Vagina (tissue), 2 donors: ENCODE measurements at regions not wholly inside any gene's neighbourhood (a gene's known extent, or its start where the extent isn't known, plus 50 kb on each side); places are given as distances from the start of the nearest gene placed in this dataset.
A peak's percentile ranks its signal among the peaks of the same experiment; 100 is the strongest.

Experiments
- DNase-seq, 2 donors: peaks; one replicate each; pipeline ENCODE4 v3.0.0-alpha.2; 2017; ENCODE audit errors: extremely low spot score in 2 of 2
- H3K27ac ChIP-seq: fragments of 200-600 bp; sonication (generic); one replicate; pipeline ENCODE4 v1.5.1; 2019
- H3K27me3 ChIP-seq: fragments of 200-600 bp; sonication (generic); one replicate; pipeline ENCODE4 v1.5.1; 2019
- H3K36me3 ChIP-seq, 2 donors: fragments of 200-600 bp; sonication (generic); one replicate each; pipeline ENCODE4 v1.5.1; 2017 to 2019
- H3K4me1 ChIP-seq: fragments of 200-600 bp; sonication (generic); one replicate; pipeline ENCODE4 v1.5.1; 2019
- H3K4me3 ChIP-seq, 2 donors: fragments of 200-600 bp; sonication (generic); 1 replicate in 1 of 2; 2 replicates in 1 of 2; pipeline ENCODE4 v1.5.1; 2016 to 2019
- H3K9me3 ChIP-seq: fragments of 200-600 bp; sonication (generic); one replicate; pipeline ENCODE4 v1.5.1; 2019
- CTCF ChIP-seq, 3 experiments: fragments of 450-650 bp in 2 of 3; fragments of 200-600 bp in 1 of 3; sonication (generic) in 1 of 3; IDR thresholded peaks; one replicate each; pipeline ENCODE4 v1.5.1; 2017 to 2019; ENCODE audit warnings: antibody characterized with exemption in 3 of 3, mild to moderate bottlenecking in 2 of 3, moderate library complexity in 2 of 3
- POLR2A ChIP-seq, 2 donors: fragments of 450-650 bp; IDR thresholded peaks; one replicate each; pipeline ENCODE4 v1.6.1; 2017; ENCODE audit warnings: antibody characterized with exemption in 2 of 2, mild to moderate bottlenecking in 2 of 2, moderate library complexity in 2 of 2
- POLR2AphosphoS5 ChIP-seq, 2 donors: sonication (generic); formaldehyde crosslinking; IDR thresholded peaks; one replicate each; pipeline ENCODE4 v1.9.0; 2017; ENCODE audit warnings: antibody characterized with exemption in 2 of 2, mild to moderate bottlenecking in 2 of 2, low read depth in 1 of 2; ENCODE audit not compliant: insufficient read depth in 1 of 2
- intact Hi-C: fragments of 100-400 bp; cut with DNase I; formaldehyde crosslinking; loops from one replicate; pipeline ENCODE4 v1.15.1; 2023

- no peak for DNase-seq
- Histone ChIP-seq H3K9me3 (no peaks in the 10 kb centered on the region), H3K27ac (no peak overlapping the region), H3K36me3 (no peaks in the 10 kb centered on the region), H3K4me1 (peaks cover 16% of the 10 kb centered on the region), H3K4me3 (no peak overlapping the region), H3K27me3 (no peaks in the 10 kb centered on the region)
- TF ChIP-seq CTCF (IDR thresholded peaks at IDR 0.05), result no peak
- peak in 1 of 2 donors; percentile 46 for TF ChIP-seq POLR2AphosphoS5 (IDR thresholded peaks at IDR 0.05; ENCODE audit: insufficient read depth in 1 of 2, low read depth in 1 of 2)
- intact Hi-C loops, result no loop called here
Observed at GRCh38 chr5:54404568-54404967, 50.9 kb upstream of the HSPB3 start.

- TF ChIP-seq CTCF (IDR thresholded peaks at IDR 0.05), result no peak
- TF ChIP-seq POLR2AphosphoS5 (IDR thresholded peaks at IDR 0.05; ENCODE audit: insufficient read depth in 1 of 2, low read depth in 1 of 2), result no peak
- TF ChIP-seq POLR2A (IDR thresholded peaks at IDR 0.05), result no peak
- peaks cover 16% of the 10 kb centered on the region for H3K4me1 ChIP-seq
- no peaks in the 10 kb centered on the region for H3K36me3 ChIP-seq
- no peaks in the 10 kb centered on the region for H3K9me3 ChIP-seq
- H3K27me3 ChIP-seq, result no peaks in the 10 kb centered on the region
- no peak for DNase-seq
- no peak overlapping the region for H3K4me3 ChIP-seq
- intact Hi-C loops, result no loop called here
- no peak overlapping the region for H3K27ac ChIP-seq
Observed at GRCh38 chr5:54403885-54404416, 51.5 kb upstream of the HSPB3 start.

GRCh38 chr5:54403121-54403520, 52.4 kb upstream of the HSPB3 start:
- Histone ChIP-seq H3K4me3 (no peak overlapping the region), H3K36me3 (no peaks in the 10 kb centered on the region), H3K27me3 (no peaks in the 10 kb centered on the region), H3K27ac (no peak overlapping the region), H3K4me1 (peaks cover 16% of the 10 kb centered on the region), H3K9me3 (no peaks in the 10 kb centered on the region)
- intact Hi-C loops, result no loop called here
- TF ChIP-seq POLR2AphosphoS5 (IDR thresholded peaks at IDR 0.05; ENCODE audit: insufficient read depth in 1 of 2, low read depth in 1 of 2), result no peak
- no peak for TF ChIP-seq CTCF (IDR thresholded peaks at IDR 0.05)
- no peak for TF ChIP-seq POLR2A (IDR thresholded peaks at IDR 0.05)
- no peak for DNase-seq

GRCh38 chr5:54401515-54401914, 54.0 kb upstream of the HSPB3 start:
- no peak overlapping the region for H3K4me3 ChIP-seq
- intact Hi-C loops, result no loop called here
- no peaks in the 10 kb centered on the region for H3K9me3 ChIP-seq
- H3K27me3 ChIP-seq, result no peaks in the 10 kb centered on the region
- no peak for DNase-seq
- H3K27ac ChIP-seq, result no peak overlapping the region
- H3K4me1 ChIP-seq, result peaks cover 16% of the 10 kb centered on the region
- no peak for TF ChIP-seq POLR2A (IDR thresholded peaks at IDR 0.05)
- TF ChIP-seq POLR2AphosphoS5 (IDR thresholded peaks at IDR 0.05; ENCODE audit: insufficient read depth in 1 of 2, low read depth in 1 of 2), result no peak
- TF ChIP-seq CTCF (IDR thresholded peaks at IDR 0.05), result no peak
- H3K36me3 ChIP-seq, result no peaks in the 10 kb centered on the region

GRCh38 chr5:54398191-54398590, 57.3 kb upstream of the HSPB3 start:
- H3K36me3 ChIP-seq, result no peaks in the 10 kb centered on the region
- H3K9me3 ChIP-seq, result no peaks in the 10 kb centered on the region
- H3K27me3 ChIP-seq, result no peaks in the 10 kb centered on the region
- no peak overlapping the region for H3K27ac ChIP-seq
- H3K4me1 ChIP-seq, result peaks cover 5% of the 10 kb centered on the region
- TF ChIP-seq POLR2AphosphoS5 (IDR thresholded peaks at IDR 0.05; ENCODE audit: insufficient read depth in 1 of 2, low read depth in 1 of 2), result no peak
- no peak for TF ChIP-seq POLR2A (IDR thresholded peaks at IDR 0.05)
- TF ChIP-seq CTCF (IDR thresholded peaks at IDR 0.05), result no peak
- H3K4me3 ChIP-seq, result no peak overlapping the region
- no peak for DNase-seq
- intact Hi-C loops, result no loop called here
